Osteocyte (in vitro differentiated cells): ENCODE measurements at regions not wholly inside any gene's neighbourhood (a gene's known extent, or its start where the extent isn't known, plus 50 kb on each side); places are given as distances from the start of the nearest gene placed in this dataset.

Source experiments
- DNase-seq: peaks from one replicate; pipeline ENCODE4 v3.0.0; 2021; ENCODE audit warnings: mixed read lengths; ENCODE audit not compliant: unreplicated experiment; ENCODE audit errors: extremely low spot score
- H3K27ac Mint-ChIP-seq: one replicate; pipeline ENCODE4 v1.8.0; 2021; ENCODE audit warnings: mild to moderate bottlenecking, mixed read lengths; ENCODE audit not compliant: unreplicated experiment
- H3K27me3 Mint-ChIP-seq: one replicate; pipeline ENCODE4 v1.8.0; 2021; ENCODE audit warnings: mixed read lengths; ENCODE audit not compliant: unreplicated experiment
- H3K36me3 Mint-ChIP-seq: one replicate; pipeline ENCODE4 v1.8.0; 2021; ENCODE audit warnings: mixed read lengths; ENCODE audit not compliant: unreplicated experiment
- H3K4me1 Mint-ChIP-seq: one replicate; pipeline ENCODE4 v1.8.0; 2021; ENCODE audit warnings: mixed read lengths; ENCODE audit not compliant: unreplicated experiment
- H3K4me3 Mint-ChIP-seq: one replicate; pipeline ENCODE4 v1.8.0; 2021; ENCODE audit warnings: mild to moderate bottlenecking, moderate library complexity, mixed read lengths; ENCODE audit not compliant: unreplicated experiment
- H3K9me3 Mint-ChIP-seq: one replicate; pipeline ENCODE4 v1.8.0; 2021; ENCODE audit warnings: mixed read lengths; ENCODE audit not compliant: unreplicated experiment
- TF ChIP-seq, protein P1 (sequence below): fragments of 200-600 bp; sonication (generic); IDR thresholded peaks from 2 replicates; pipeline ENCODE4 v1.5.0; 2021; ENCODE audit warnings: antibody characterized with exemption, mild to moderate bottlenecking, moderate library complexity

DNA sequence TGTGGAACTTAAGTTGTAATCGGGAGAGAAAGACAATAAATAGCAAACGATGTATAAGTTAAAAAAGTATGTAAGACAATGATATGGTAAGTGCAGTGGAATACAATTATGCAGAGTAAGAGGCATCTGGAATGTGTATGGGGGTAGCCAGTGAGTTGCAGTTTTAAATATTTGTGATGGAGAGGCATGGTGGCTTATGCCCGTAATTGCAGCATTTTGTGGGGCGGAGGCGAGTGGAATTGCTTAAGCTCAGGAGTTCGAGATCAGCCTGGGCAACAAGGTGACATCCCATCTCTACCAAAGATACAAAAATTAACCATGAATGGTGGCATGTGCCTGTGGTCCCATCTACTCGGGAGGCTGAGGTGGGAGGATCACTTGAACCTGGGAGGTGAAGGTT, 52.5 kb upstream of the WDFY3 start:
- DNase-seq, result no peak
- Mint-ChIP-seq H3K27me3 (peaks cover 2% of the 10 kb centered on the region), H3K27ac (no peak overlapping the region), H3K9me3 (no peaks in the 10 kb centered on the region), H3K4me1 (no peaks in the 10 kb centered on the region), H3K4me3 (no peak overlapping the region), H3K36me3 (no peaks in the 10 kb centered on the region)
- TF ChIP-seq, protein P1, sequence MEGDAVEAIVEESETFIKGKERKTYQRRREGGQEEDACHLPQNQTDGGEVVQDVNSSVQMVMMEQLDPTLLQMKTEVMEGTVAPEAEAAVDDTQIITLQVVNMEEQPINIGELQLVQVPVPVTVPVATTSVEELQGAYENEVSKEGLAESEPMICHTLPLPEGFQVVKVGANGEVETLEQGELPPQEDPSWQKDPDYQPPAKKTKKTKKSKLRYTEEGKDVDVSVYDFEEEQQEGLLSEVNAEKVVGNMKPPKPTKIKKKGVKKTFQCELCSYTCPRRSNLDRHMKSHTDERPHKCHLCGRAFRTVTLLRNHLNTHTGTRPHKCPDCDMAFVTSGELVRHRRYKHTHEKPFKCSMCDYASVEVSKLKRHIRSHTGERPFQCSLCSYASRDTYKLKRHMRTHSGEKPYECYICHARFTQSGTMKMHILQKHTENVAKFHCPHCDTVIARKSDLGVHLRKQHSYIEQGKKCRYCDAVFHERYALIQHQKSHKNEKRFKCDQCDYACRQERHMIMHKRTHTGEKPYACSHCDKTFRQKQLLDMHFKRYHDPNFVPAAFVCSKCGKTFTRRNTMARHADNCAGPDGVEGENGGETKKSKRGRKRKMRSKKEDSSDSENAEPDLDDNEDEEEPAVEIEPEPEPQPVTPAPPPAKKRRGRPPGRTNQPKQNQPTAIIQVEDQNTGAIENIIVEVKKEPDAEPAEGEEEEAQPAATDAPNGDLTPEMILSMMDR, result no peak

- H3K27ac Mint-ChIP-seq, result no peak overlapping the region
- no peaks in the 10 kb centered on the region for H3K9me3 Mint-ChIP-seq
- H3K27me3 Mint-ChIP-seq, result peaks cover 2% of the 10 kb centered on the region
- DNase-seq, result no peak
- TF ChIP-seq, protein P1, result no peak
- no peaks in the 10 kb centered on the region for H3K4me1 Mint-ChIP-seq
- H3K4me3 Mint-ChIP-seq, result no peak overlapping the region
- H3K36me3 Mint-ChIP-seq, result no peaks in the 10 kb centered on the region
These were observed 52.9 kb upstream of the WDFY3 start for GRCh38 chr4:85019411-85019810.

- TF ChIP-seq, protein P1, result no peak
- Mint-ChIP-seq H3K27me3 (peaks cover 2% of the 10 kb centered on the region), H3K27ac (no peak overlapping the region), H3K4me1 (no peaks in the 10 kb centered on the region), H3K4me3 (no peak overlapping the region), H3K9me3 (no peaks in the 10 kb centered on the region), H3K36me3 (no peaks in the 10 kb centered on the region)
- DNase-seq, result no peak
These were observed 58.2 kb upstream of the WDFY3 start for GRCh38 chr4:85024671-85025070.

DNA sequence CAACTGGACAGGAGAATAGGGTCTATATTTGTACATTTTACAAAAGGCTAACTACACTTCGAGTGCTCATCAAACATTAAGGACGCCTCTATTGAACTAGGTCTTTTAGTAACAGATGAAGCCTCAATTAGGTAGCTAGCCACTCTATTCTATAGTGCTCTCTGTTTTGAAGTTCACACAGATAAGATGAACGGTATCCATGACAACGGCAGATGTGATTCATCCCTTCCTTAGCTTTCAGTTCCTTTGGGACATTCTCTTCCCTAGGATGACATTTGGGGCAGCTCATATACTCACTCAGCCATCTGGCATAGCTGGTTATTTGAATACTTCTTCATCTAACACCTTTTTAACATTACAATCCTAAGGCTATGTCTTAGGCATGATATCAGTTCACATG, 62.4 kb upstream of the WDFY3 start:
- TF ChIP-seq, protein P1, result no peak
- no peak overlapping the region for H3K4me3 Mint-ChIP-seq
- no peak overlapping the region for H3K27ac Mint-ChIP-seq
- H3K4me1 Mint-ChIP-seq, result no peaks in the 10 kb centered on the region
- H3K9me3 Mint-ChIP-seq, result peaks cover 12% of the 10 kb centered on the region
- no peak for DNase-seq
- no peaks in the 10 kb centered on the region for H3K36me3 Mint-ChIP-seq
- peaks cover 2% of the 10 kb centered on the region for H3K27me3 Mint-ChIP-seq

- Mint-ChIP-seq H3K4me3 (no peak overlapping the region), H3K27me3 (peaks cover 2% of the 10 kb centered on the region), H3K36me3 (peaks cover 2% of the 10 kb centered on the region), H3K4me1 (no peaks in the 10 kb centered on the region), H3K27ac (no peak overlapping the region), H3K9me3 (peaks cover 16% of the 10 kb centered on the region)
- TF ChIP-seq, protein P1, result no peak
- DNase-seq, result no peak
These were observed 63.0 kb upstream of the WDFY3 start for GRCh38 chr4:85029453-85029852.
